ENCODE measurements at regions not wholly inside any gene's neighbourhood (a gene's known extent, or its start where the extent isn't known, plus 50 kb on each side); places are given as distances from the start of the nearest gene placed in this dataset.

- H3K4me3 ChIP-seq (ENCODE audit: control insufficient read depth, low read depth, low read length) = no peak overlapping the region
- no peak for DNase-seq (ENCODE audit: low read depth)
- TF ChIP-seq, protein P1, sequence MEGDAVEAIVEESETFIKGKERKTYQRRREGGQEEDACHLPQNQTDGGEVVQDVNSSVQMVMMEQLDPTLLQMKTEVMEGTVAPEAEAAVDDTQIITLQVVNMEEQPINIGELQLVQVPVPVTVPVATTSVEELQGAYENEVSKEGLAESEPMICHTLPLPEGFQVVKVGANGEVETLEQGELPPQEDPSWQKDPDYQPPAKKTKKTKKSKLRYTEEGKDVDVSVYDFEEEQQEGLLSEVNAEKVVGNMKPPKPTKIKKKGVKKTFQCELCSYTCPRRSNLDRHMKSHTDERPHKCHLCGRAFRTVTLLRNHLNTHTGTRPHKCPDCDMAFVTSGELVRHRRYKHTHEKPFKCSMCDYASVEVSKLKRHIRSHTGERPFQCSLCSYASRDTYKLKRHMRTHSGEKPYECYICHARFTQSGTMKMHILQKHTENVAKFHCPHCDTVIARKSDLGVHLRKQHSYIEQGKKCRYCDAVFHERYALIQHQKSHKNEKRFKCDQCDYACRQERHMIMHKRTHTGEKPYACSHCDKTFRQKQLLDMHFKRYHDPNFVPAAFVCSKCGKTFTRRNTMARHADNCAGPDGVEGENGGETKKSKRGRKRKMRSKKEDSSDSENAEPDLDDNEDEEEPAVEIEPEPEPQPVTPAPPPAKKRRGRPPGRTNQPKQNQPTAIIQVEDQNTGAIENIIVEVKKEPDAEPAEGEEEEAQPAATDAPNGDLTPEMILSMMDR (conservative IDR thresholded peaks at IDR 0.05; ENCODE audit: control insufficient read depth, insufficient read depth, low read depth, low read length) = no peak
These were observed 79.2 kb downstream of the LLPH start for GRCh38 chr12:66051361-66051760.

GRCh38 chr12:66050610-66051009 lies 79.9 kb downstream of the LLPH start:
- TF ChIP-seq, protein P1 (conservative IDR thresholded peaks at IDR 0.05; ENCODE audit: control insufficient read depth, insufficient read depth, low read depth, low read length) = no peak
- no peak for DNase-seq (ENCODE audit: low read depth)
- no peak overlapping the region for H3K4me3 ChIP-seq (ENCODE audit: control insufficient read depth, low read depth, low read length)

DNA sequence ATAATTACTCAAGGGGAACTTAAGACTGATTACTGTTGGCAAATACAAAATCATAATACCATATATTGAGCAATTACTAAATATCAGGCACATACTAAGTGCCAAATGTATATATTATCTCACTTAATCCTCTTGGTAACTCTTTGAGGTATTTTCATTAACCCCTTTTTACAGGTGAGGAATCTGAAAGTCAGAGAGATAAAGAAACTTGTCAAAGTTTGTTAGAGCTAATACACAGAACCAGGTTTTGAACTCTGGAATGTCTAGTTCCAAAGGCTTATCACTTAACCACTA lies 80.3 kb downstream of the LLPH start:
- H3K4me3 ChIP-seq (ENCODE audit: control insufficient read depth, low read depth, low read length) = no peak overlapping the region
- no peak for DNase-seq (ENCODE audit: low read depth)

GRCh38 chr12:66049538-66050282 lies 80.8 kb downstream of the LLPH start:
- no peak overlapping the region for H3K4me3 ChIP-seq (ENCODE audit: control insufficient read depth, low read depth, low read length)
- DNase-seq (ENCODE audit: low read depth) = no peak
- TF ChIP-seq, protein P1 (conservative IDR thresholded peaks at IDR 0.05; ENCODE audit: control insufficient read depth, insufficient read depth, low read depth, low read length) = no peak

More for the DNA sequence above, 80.3 kb downstream of the LLPH start:
- TF ChIP-seq, protein P1 (conservative IDR thresholded peaks at IDR 0.05; ENCODE audit: control insufficient read depth, insufficient read depth, low read depth, low read length) = no peak

DNA sequence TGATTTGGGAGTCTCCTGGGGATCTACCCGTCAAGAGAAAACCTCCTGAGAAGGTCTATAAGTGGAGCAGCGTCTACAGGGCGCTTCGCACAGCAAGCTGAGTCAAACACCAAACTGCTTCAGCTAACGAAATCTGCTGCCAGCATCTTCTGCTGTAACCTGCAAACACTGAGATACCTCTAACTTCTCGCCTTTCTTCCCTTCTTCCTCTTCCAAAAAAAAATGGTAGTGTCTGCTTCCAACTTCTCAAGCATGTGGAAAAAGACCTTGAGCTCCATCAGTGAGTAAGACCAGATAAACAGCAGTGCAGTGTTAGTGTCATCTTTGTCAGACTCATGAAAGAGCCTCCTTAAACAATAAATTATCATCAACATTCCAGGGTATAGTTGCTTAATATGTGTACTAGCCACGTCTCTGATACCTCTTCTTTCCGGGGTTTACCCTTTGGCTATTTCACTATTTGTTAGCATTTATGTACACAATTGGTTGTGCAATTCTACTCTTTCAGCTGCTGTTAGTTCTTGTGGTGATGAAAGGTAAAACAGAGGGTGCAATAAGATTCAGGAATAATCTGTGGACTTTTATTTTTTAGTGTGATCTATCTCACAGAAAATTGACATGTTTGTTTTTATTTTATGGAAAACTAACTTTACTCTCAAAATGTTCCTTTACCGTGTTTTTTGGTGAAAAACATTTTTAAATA lies 81.6 kb downstream of the LLPH start:
- peak; percentile 75 for DNase-seq (ENCODE audit: low read depth)
- TF ChIP-seq, protein P1 (conservative IDR thresholded peaks at IDR 0.05; ENCODE audit: control insufficient read depth, insufficient read depth, low read depth, low read length) = no peak

DNA sequence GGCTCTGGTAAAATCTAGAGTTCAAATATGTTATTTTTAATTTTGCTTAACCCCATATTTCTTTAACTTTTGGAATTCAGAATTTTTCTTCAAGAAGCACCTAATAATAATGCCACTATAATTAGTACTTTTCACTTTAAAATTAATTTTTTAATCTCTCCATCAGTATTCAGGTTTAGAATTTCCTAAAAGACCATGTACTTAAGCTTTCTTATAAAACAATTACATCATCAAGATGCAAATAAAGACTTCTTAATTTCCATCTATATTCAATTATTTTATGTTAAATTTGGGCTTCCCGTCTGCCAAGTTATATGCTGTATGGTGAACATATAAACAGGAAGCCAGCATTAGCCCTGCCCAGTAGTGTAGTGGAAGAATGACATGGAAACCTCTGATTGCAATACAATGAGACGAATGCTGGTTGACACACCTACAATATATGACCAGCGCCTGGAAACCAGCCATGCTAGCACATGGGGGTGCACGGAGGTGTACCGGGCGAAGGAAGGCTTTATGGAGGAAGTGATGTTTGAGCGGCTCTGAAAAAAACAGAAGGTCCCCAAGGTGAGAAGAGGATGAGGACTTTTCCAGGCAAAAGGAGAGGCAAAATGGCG lies 82.2 kb downstream of the LLPH start:
- DNase-seq (ENCODE audit: low read depth) = no peak
- TF ChIP-seq, protein P1 (conservative IDR thresholded peaks at IDR 0.05; ENCODE audit: control insufficient read depth, insufficient read depth, low read depth, low read length) = no peak
- H3K4me3 ChIP-seq (ENCODE audit: control insufficient read depth, low read depth, low read length) = no peak overlapping the region

More for the DNA sequence above, 81.6 kb downstream of the LLPH start:
- H3K4me3 ChIP-seq (ENCODE audit: control insufficient read depth, low read depth, low read length) = no peak overlapping the region
